Cardiac fibroblast (primary cell): ENCODE measurements at regions not wholly inside any gene's neighbourhood (a gene's known extent, or its start where the extent isn't known, plus 50 kb on each side); places are given as distances from the start of the nearest gene placed in this dataset.
"Not testable (repeated sequence)": the region's sequence is repeated elsewhere in the genome, so short reads cannot be mapped to it uniquely, and the experiment has no call there.

Experiments used
- DNase-seq, 2 donors: peaks; one replicate each; pipeline versions ENCODE4 v3.0.0 to v3.0.0-alpha.2; 2010; ENCODE audit warnings: low read depth in 2 of 2
- H3K4me3 ChIP-seq, 2 donors: replicated peaks in 1 of 2; 1 replicate in 1 of 2; 2 replicates in 1 of 2; pipeline ENCODE4 v1.5.1; 2011; ENCODE audit warnings: low read depth in 2 of 2, low read length in 2 of 2, mild to moderate bottlenecking in 2 of 2, moderate library complexity in 1 of 2
- TF ChIP-seq, protein P1 (sequence below): IDR thresholded peaks from one replicate; pipeline ENCODE4 v1.5.1; 2011; ENCODE audit warnings: low read depth, mild to moderate bottlenecking, low read length, inconsistent platforms

DNA sequence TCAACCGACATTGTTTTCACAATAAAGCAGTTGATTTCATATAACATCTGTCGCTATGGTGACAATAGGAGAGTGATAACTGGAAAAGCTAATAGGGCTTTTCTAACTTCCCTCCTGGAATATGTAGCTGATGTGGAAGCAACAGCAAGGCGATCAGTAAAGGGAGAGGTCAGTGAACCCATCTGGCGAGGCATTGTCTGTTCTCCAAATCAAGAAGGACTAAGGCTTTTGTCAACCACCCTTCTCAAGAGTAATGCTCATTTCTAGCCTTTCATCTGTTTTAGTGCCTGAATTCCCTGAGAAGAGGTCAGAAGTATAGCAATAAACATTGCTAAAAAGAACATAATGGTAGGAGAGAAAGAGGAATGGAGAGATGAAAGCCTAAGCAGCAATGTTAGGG, 201.3 kb downstream of the AKAP7 start:
- TF ChIP-seq, protein P1, sequence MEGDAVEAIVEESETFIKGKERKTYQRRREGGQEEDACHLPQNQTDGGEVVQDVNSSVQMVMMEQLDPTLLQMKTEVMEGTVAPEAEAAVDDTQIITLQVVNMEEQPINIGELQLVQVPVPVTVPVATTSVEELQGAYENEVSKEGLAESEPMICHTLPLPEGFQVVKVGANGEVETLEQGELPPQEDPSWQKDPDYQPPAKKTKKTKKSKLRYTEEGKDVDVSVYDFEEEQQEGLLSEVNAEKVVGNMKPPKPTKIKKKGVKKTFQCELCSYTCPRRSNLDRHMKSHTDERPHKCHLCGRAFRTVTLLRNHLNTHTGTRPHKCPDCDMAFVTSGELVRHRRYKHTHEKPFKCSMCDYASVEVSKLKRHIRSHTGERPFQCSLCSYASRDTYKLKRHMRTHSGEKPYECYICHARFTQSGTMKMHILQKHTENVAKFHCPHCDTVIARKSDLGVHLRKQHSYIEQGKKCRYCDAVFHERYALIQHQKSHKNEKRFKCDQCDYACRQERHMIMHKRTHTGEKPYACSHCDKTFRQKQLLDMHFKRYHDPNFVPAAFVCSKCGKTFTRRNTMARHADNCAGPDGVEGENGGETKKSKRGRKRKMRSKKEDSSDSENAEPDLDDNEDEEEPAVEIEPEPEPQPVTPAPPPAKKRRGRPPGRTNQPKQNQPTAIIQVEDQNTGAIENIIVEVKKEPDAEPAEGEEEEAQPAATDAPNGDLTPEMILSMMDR: no peak
- no peak overlapping the region for H3K4me3 ChIP-seq
- DNase-seq: no peak

DNA sequence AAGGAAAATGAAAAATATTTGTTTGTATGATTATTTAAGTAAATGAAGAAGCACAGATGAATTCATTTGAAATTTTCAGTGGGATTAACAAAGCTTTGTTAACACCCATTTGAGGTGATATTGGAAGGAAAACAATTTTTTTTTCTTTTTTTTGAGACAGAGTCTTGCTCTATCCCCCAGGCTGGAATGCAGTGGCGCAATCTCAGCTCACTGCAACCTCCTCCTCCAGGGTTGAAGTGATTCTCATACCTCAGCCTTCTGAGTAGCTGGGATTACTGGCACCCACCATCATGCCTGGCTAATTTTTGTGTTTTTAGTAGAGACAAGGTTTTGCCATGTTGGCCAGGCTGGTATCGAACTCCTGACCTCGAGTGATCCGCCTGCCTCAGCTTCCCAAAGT, 211.6 kb downstream of the AKAP7 start:
- not testable (repeated sequence) for DNase-seq, H3K4me3 ChIP-seq

DNA sequence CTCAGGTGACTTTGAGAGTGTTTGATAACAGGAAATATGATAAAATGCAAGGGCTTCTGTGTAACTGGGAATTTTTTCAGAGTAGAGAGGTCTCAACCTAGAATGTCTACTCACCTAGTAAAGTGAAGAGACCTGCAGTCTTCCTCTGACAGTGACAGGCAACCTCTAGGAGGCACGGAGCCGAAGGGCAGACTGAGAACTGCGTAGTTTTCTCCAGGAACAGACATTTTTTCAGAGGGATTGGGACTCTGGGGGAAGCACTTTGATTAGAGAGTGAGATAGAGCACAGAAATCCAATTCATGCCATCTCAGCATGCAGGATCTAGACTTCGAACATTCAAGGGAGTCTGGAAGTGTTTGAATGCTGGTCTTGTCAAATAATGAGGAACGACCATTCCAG, 213.3 kb downstream of the AKAP7 start:
- TF ChIP-seq, protein P1: no peak
- no peak overlapping the region for H3K4me3 ChIP-seq
- no peak for DNase-seq

DNA sequence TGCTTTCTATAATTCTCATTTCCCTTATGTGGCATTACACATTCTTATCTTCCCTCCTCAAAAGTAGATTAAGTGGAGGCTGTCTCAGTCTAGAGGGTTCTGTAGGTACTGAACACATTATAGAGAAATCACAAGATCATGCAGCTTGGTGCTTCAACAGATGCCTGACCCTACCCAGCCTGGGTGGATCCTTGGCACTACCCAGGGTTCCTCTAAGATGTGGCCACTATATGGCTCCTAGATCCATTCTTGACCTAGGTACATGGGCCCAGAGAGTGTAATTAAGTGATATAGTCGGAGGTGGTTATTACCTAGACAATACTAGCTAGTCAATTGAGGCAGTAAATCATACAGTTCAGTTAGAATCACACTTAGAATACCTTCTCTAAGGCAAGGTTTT, 213.9 kb downstream of the AKAP7 start:
- TF ChIP-seq, protein P1: no peak
- DNase-seq: no peak
- H3K4me3 ChIP-seq: no peak overlapping the region

DNA sequence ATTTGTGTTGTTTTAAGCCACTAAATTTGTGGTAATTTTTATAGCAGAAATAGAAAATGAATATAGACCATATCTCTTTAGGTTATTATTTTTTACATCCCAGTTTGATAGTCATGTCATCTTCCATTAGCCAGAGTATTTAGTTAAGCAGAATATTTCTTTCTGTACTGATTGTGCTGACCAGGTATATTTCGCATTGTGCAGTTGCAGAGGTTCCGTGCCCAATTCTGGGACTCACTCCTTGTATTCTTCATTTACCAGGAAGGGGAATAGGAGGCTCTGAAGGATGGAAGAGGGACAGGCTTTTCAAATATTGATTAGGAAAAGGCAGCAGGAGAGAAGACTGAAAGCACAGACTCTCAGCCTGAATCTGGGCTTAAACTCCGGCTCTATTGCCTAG, 217.8 kb downstream of the AKAP7 start:
- H3K4me3 ChIP-seq: no peak overlapping the region
- no peak for DNase-seq
- TF ChIP-seq, protein P1: no peak

DNA sequence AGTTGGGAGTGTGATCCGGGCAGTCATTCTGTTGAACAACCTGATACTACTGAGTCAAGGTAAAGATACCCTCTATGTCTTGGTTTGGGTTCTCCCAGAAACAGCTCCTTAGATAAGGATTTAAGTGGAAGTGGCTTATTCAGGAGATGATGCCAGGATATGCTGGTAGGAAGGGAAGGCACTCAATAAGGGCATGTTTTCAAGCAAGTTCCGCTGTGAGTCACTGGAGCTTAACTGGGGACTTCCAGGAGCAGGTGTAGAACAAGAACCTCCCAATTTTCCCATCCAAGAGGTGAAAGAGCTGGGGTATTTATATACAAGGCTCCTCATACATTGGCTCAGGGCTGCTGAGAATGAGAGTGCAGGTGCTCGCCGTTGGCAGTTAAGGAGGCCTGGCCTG, 218.6 kb downstream of the AKAP7 start:
- no peak overlapping the region for H3K4me3 ChIP-seq
- DNase-seq: no peak
- TF ChIP-seq, protein P1: no peak

DNA sequence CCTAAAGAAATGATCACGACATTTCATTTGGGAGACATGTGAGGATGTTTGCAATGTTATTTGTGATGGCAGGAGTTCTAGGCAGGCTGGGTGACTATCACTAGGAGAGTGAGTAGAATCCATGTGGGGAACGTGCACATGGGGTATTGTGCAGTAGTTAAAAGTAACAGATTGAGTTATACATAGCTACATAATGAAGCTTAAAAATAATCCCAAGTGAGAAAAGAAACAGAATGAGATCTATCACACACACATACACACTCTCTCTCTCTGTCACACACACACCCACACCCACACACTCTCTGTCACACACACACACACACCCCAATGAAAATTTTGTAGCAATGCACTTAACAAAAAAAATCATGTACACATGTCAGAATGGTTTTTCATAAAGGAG, 218.7 kb upstream of the ARG1 start:
- no peak for DNase-seq
- no peak overlapping the region for H3K4me3 ChIP-seq
- TF ChIP-seq, protein P1: no peak
